ENCODE measurements at regions not wholly inside any gene's neighbourhood (a gene's known extent, or its start where the extent isn't known, plus 50 kb on each side); places are given as distances from the start of the nearest gene placed in this dataset.
"Not testable (repeated sequence)": the region's sequence is repeated elsewhere in the genome, so short reads cannot be mapped to it uniquely, and the experiment has no call there.

DNA sequence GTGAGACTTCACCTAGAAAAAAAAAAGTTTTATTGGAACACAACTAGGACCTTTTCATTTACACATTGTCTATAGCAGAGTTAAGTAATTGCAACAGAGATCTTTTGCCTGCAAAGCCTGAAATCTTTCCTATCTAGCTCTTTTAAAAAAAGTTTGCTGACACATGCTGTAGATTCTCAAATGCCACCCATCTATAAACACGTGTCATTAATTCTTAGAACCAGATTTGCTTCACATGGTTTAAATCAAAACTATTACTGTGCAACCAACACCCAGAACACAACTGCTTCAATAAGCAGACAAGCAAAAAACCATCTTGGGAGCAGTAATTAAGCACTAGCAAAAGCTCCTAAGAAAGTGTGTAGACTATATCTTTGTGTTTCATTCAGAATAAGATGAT is 55.0 kb downstream of the OXSM start:
- DNase-seq (ENCODE audit: low spot score), result peak; percentile 48

DNA sequence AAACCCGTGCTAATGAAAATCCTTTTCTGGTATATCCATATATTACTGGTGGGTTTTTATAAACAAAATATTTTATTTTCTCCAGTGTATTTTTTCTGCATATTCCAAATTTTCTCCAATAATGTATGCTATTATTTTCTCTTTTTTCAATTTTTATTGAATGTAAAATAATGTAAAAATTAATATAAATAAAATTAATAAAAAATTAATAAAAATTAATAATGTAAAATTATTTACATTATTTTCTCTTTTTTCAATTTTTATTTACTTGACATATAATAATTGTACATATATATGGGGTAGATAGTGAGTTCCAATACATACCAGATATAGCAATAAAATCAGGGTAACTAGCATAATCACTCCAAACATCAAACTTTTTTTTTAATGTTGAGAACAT is 56.4 kb downstream of the OXSM start:
- no peak for DNase-seq (ENCODE audit: low spot score)

DNA sequence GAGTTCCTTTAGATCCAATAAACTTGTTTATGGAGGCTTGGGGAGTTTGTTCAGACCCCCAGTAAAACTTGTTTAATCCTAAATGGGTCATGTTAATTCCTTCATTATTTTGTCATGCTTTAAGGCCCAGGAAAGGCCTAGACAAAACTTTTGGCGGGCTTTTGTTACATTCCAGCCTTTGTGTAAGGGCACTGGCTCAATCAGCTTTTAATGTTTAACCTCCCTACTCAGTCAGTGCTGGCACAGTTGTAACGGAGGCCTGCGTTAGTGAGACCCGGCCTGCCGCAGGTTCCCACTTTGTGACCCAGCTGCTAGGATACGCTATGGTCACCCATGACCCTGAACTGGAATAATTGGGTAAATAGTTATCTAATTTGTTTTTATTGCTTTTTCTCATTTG is 59.2 kb downstream of the OXSM start:
- DNase-seq (ENCODE audit: low spot score), result no peak

DNA sequence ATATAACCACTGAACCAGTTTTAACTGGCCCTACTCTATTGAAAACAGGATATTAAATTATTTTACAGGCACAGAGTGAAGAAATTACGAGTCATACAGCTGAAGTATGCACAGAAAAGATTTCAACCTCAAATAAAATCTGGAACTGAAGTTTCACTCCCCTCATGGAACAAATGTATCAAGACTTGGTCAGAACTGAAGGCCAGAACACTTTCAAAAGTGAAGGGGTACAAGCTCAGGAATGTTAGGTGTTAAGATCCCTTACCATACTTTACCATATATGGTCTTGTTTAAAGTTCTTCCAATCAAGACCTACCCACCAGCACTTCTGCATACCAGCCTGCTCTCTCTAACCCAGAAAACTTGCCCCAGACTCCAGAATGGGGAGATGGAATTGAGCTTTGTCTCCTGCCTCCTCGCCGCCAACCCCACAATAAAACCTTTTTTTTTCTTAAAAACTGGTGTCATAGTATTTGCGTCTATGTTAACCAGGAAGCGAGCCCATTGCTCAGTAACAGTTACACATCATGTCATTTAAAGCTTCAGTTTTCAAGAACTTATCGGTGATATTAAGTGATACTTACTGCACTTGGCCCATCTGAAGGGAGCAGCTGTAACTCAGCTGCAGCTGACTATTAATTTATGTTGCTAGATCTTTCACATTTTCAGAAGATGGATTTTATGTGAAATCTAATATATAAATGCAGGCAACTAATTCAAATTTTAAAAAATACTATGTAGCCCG is 59.9 kb downstream of the OXSM start:
- peak; percentile 3 for DNase-seq (ENCODE audit: low spot score)

DNA sequence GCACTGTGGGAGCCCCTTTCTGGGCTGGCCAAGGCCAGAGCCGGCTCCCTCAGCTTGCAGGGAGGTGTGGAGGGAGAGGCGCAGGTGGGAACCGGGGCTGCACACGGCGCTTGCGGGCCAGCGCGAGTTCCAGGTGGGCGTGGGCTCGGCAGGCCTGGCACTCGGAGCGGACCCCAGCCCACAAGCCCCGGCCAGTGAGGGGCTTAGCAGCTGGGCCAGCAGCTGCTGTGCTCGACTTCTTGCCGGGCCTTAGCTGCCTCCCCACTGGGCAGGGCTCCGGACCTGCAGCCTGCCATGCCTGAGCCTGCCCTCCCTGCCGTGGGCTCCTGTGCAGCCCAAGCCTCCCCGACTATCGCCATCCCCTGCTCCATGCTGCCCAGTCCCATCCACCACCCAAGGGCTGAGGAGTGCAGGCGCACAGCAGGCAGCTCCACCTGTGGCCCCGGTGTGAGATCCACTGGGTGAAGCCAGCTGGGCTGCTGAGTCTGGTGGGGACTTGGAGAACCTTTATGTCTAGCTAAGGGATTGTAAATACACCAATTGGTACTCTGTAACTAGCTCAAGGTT is 61.9 kb downstream of the OXSM start:
- not testable (repeated sequence) for DNase-seq (ENCODE audit: low spot score)

DNA sequence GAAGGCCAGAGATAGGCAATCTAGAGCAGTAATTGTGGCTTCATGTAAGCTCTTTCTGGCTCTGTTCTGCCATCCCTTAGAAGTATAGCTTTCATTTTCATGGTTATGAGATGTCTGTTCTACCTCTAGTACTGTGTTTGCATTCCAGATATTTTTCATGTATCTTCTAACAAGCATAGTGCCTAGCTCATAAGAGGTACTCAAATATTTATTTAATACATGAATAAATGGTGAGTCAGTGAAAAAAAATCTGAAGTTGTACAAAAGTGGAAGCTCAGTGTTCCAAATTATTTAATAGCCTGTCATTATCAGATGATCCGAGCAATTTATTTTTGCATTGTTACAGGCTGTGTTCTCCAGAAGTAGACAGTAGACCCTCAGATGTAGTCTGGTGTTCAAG is 64.3 kb downstream of the OXSM start:
- no peak for DNase-seq (ENCODE audit: low spot score)

DNA sequence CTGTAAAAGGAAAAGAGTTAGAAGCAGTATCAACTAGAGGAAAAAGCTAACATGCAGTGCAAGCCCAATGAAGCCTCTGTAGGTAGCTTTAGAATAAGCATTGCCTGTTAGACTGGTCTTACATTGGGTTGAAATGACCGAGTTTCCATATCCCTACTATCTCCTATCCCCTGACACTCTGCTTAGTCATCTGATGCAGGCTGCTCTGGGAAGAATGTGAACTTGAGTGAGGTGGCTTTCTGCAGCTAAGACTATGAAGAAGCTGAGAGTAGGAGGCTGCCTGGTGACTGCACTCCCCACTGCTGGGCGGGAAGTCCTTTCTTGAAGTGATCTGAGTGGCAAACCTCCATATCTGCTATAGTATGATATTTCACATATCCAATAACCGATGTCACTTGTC is 64.7 kb downstream of the OXSM start:
- DNase-seq (ENCODE audit: low spot score), result no peak

DNA sequence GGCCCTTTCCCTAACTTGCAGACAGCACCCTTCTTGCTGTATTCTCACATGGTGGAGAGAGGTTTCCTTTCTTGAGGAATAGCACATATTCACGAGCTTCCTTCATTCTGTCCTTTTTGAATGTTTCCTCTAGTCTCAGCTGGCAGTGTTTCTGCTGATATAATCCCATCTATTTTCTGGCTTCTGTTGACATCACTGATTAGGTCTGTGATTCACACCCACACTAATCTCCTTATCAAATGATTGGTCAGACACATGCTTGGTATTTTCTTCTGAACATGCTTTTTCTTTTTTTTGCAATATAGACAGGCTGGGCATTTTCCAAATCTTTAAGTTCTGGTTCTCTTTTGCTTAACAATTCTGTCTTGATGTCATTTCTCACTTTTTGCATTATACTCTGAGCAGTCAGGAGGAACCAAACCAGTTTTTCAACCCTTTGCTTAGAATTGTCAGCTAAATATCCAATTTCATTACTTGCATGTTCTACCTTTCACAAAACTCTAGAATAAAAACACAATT is 65.4 kb downstream of the OXSM start:
- peak; percentile 52 for DNase-seq (ENCODE audit: low spot score)

DNA sequence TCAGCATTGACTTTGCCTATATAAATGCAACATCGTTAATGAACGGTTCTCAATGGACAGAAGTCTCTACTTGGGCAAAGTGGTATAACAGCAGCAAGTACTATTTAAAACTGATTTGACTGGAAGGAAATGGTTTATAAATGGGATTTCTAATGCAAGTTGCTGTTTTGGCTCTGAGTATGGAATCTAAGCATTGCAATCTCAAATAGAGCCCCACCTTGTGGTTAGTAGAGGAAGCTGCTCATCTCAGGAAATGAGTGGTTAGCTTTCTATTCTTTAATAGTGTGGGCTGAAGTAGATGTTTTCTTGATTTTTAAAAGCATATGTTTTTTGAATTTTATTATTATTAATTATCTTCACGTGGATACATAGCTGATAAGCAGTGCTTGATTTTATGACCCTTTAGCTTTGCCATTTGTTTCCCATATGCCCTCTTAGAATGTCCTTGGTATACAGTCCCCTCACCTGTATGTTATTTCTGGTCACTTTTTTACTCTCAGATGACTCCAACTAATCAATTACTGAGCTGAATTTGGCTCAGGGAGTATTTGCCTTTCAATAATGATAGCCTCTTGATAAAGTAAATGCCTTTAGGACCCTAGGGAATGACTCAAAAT is 67.1 kb downstream of the OXSM start:
- no peak for DNase-seq (ENCODE audit: low spot score)

DNA sequence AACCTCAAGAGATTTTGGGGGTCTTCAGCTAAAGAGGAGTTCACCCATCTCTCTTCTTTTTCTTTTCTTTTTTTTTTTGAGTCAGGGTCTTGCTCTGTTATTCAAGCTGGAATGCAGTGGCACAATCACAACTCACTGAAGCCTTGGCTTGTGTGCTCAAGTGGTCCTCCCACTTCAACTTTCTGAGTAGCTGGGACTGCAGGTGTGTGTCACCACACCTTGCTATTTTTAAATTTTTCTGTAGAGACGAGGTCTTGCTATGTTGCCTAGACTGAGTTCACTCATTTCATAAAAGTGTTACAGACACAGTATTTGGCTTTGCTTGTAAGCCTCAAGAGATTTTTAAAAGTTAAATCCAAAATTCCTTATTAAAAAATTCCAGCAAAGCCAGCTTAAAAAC is 71.7 kb downstream of the OXSM start:
- no peak for DNase-seq (ENCODE audit: low spot score)

DNA sequence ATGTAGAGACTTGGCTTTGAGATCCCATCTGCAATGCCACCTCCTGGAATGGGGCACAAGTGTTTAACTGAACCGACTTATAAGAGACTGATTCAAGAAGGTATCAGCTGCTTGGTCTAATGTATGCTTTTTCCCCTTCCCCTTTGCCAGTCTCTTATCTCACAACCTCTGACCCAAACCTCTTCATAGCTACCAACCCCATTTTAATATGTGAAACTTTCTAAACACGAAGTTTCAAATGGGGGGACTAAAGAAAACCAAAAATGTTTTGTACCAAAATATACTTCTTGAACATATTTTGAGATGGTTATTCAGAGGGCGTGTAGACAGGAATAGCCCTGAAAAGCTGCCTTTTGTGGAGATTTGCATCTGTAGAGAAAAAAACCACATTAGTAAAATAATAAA is 73.1 kb downstream of the OXSM start:
- DNase-seq (ENCODE audit: low spot score), result no peak

DNA sequence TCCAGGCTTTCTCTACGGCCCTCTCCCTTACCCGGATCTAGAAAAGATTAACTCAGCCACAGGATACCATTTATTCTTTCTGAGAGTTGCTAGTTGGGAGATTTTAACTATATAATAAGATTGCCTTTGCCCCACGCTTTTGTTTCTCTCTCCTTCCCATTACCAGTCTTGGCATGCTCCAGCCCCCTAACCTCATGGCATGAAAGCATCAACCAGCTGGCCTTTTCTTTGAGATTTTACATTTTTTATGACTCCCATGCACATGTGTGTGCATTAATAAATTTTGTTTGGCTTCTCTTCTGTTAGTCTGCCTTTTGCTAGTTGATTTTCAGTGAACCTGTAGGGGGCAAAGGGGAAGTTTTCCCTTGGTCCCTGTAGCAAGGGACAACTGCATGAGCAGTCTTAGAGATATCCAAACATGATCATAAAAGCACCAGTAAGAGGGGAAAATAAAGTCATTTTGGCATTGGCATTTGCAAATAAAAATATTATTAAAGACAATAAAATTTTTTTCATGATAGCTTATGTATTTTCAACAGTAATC is 73.6 kb downstream of the OXSM start:
- no peak for DNase-seq (ENCODE audit: low spot score)

DNA sequence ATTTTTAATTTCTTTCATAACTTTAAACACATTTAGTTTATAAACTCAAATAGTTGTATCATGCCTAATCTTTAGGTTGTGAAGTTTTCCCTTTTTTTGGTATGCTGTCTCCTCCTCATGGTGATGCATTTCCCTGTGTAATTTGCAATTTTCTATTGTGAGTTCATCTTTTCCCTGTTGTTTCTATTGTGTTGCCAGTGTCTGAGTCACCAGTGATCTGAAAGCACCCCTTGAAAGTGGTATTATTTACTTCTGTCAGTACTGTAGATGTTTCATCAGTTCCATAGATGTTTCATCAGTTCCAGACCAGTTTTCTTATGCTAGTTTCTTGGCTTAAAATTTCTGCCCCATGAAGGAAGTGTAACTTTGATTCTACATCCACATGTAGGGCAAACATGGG is 80.6 kb downstream of the OXSM start:
- no peak for DNase-seq (ENCODE audit: low spot score)

DNA sequence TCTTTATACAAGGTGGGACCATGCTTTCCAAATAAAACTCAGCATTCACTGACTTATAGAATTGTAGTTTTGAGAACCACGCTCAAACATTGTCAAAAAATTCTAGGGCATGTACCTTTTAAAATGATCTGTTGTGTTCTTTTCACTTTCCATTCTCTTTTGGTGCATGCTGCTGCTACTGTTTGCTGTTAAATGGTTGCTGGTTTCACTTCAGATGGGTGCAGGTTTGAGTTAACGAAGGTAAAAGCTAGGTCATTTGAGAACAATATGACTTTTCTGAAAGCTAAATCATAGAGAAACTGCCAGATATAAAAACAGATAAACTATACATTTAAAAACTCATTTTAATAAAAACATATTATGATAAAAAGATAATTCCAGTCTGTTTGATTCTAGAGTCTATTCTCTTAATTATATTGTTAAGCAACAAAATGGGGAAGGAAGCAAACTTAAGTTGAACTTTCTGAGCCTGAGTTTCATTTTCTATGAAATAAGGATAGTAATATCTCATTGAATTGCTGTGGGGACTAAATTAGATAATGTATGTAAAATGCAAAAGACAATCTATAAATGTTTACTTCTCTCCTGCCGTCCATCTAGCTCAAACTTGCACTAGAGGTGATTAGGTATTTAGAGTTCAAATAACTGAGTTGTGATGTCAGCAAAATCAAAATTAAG is 82.4 kb downstream of the OXSM start:
- no peak for DNase-seq (ENCODE audit: low spot score)

DNA sequence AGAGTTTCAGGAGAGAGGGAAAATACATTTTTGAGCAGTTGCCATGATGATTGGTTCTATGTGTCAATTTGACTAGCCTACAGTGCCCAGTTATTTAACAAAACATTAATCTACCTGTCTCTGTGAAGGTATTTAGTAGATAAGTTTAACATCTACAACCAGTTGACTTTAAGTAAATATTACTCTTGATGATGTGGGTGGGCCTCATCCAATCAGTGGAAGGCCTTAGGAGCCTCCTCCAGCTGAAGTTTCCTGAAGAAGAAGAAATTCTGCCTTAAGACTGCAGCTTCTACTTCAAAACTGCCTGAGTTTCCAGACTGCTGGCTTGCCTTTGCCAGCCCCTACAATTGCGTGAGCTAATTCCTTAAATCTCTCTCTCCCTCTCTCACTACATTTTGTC is 93.6 kb downstream of the OXSM start:
- no peak for DNase-seq (ENCODE audit: low spot score)

DNA sequence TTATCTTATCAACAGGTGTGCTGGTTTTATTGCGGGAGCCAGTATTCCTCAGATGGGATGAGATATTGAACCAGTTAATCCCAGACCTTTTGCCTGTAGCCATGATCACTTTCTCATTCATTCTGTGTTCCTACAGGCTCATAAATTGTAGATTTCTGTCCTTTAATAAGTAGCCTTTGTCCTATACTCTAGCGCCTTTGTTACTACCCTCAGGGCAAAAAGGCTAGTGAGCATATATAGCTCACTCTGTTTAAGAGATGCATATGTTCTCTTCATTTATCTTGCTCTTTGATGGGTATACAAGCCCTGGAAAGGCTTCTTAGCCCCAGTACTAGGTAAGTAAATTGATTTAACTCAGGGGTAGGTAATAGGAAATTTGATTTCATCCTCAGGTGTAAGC is 95.1 kb downstream of the OXSM start:
- no peak for DNase-seq (ENCODE audit: low spot score)

DNA sequence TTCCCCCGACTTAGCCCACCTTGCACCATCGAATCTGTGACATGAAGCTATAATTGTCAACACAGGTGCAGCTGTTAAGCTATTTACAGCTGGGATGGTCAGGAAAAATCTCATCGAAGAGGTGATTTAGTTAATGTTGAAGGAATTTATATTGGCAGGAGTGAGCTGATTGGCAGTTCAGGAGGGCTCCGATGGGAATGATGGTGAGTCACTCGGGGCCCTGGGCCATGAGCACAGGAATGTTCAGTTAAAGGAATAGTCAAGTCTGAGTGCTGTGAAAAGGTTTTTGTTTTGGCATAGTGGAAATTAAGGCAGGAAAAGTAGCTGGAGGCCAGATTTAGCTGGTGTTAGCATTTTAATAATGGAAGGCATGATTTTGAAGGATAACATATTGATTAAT is 95.7 kb downstream of the OXSM start:
- no peak for DNase-seq (ENCODE audit: low spot score)

DNA sequence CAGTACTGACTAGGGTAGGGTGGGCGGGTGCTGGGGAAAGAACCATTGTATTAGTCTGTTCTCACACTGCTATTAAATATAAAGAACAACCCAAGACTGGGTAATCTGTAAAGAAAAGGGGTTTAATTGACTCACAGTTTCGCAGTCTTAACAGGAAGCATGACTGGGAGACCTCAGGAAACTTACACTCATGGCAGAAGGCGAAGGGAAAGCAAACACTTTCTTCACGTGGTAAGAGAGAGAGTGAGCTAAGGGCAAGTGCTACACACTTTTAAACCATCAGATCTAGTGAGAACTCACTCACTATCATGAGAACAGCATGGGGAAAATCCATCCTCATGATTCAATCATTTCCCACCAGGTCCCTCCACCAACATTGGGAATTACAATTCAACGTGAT is 98.0 kb downstream of the OXSM start:
- DNase-seq (ENCODE audit: low spot score), result no peak

DNA sequence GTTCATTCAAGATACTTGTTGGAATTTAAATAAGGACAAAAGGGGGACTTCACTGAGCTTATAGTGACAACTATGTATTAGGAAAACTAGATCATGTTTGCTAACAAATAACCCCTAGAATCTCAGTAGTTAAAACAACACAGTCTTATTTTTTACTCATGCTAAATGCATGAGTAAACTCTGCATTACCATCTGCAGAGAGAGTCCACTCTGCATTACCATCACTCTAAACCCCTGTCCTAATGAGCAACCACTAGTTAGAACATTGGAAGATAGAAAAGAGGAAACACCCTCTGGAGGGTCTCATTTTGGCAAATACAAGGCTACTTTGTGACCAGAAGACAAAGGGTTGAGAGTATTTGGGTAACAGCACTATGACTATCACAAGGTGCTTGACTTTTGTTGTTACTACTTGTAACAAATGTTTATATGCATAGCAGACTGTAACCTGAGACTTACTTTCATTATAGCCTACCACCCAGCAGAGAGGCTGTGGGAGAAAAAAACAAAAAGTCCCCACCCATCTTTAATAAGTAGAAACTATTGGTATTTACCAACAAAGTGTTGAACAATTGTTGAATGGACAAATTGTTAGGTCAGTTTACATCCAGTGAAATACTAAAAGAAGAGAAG is 99.1 kb downstream of the OXSM start:
- DNase-seq (ENCODE audit: low spot score), result no peak

DNA sequence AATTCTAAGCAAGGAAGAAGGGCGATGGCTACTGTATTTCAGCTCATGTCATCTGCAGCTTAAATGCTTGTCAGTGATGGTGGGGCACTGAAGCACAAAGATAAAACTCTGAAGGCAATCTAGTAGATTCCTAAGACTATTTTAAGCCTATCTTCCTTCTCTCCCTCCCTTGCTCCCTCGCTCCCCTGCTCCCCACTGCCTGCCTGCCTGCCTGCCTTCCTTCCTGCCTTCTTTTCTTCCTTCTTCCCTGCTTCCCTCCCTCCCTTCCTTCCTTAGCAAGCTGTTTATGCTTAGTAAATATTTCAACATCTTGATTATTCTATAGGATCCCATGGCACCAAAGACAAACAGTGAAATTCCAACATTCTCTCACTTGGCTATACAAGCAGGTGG is 99.6 kb downstream of the OXSM start:
- no peak for DNase-seq (ENCODE audit: low spot score)

DNA sequence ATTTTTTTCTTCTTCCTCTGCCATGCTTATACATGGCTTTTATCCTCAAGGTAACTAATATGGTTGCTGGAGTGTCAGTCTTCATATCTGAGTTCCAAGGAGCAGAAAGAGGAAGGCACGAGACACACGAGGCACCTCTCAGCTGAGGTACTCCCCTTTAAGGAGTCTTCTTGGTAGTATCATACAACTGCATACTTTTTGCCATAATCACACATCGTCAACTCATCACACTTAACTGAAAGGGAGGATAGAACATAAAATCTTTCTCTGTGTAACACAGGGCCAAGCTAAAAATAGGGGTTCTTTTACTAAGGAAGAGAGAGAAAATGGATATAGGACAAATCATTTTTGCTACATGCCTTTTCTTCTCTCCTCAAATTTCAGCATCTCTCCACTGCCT is 104.2 kb downstream of the OXSM start:
- no peak for DNase-seq (ENCODE audit: low spot score)

DNA sequence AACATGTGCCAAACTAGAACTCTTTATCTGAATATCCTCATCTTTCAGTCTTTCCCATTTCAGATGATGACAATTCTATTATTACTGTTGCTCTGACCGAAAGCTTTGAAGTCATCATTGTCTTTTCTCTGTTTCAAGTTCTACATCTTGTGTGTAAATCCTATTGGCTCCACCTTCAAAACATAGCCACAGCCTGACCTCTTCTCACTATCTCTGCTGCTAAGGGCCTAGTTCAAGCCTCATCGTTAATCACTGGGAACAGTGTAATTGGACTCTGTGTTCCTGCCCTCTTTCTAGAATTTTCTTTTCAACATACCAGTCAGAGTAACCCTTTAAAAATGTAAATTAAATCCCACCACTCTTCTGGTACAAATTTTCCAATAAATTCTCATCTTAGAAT is 105.1 kb downstream of the OXSM start:
- peak; percentile 19 for DNase-seq (ENCODE audit: low spot score)
